ENCODE measurements at regions not wholly inside any gene's neighbourhood (a gene's known extent, or its start where the extent isn't known, plus 50 kb on each side); places are given as distances from the start of the nearest gene placed in this dataset.
"Not testable (repeated sequence)": the region's sequence is repeated elsewhere in the genome, so short reads cannot be mapped to it uniquely, and the experiment has no call there.

DNA sequence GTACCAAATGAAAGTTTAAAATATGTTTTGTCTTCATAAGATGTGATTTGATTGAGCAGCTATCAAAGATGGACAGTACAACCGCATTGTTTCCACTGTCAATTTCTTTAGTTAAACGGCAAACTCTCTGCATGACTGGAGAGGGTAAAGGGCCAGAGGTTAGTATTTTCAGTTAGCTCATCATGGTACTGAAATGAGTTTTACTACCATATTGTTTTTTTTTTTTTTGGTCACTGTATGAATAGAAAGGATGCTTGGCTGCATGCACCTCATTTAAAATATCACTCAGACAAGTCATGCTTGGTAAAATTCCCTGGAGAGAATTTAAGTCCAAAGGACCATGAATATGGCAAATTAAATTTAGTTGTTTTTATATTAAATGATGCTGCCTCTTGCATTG lies 942.1 kb upstream of the SPRY2 start:
- no peak for DNase-seq (ENCODE audit: low read depth)

DNA sequence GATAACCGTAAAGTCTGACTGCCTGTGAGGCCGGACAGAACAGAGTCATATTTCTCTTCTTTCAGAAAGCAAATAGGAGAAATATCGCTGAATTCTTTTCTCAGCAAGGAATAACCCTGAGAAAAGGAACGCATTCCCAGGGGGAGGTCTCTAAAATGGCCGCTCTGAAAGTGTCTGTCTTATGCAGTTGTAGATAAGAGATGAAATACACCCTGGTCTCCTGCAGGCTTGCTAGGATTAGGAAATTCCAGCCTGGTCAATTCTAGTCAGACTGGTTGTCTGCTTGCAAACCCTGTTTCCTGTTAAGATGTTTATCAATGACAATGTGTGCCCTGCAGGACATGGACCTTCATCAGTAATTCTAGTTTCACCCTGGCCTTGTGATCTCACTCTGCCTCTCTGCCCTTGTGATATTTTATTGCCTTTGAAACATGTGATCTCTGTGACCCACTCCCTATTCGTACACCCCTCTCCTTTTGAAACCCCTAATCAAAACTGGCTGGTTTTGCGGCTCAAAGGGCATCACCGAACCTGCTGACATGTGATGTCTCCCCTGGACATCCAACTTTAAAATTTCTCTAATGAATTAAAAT lies 934.8 kb upstream of the SPRY2 start:
- DNase-seq (ENCODE audit: low read depth): no peak

DNA sequence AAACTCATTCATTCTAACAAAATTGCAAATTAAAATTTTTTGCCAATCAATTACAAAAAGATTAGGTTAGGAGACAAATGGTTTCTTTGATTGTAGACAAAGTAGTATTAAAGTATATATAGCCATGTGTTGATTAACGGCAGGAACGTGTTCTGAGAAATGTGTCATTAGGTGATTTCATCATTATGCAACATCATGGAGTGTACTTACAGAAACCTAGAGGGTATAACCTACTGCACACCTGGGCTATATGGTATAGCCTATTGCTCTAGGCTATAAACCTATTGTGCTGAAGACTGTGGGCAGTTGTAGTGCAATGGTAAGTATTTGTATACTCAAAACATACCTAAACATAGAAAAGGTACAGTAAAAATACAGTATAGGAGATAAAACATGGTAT lies 906.8 kb upstream of the SPRY2 start:
- no peak for DNase-seq (ENCODE audit: low read depth)

DNA sequence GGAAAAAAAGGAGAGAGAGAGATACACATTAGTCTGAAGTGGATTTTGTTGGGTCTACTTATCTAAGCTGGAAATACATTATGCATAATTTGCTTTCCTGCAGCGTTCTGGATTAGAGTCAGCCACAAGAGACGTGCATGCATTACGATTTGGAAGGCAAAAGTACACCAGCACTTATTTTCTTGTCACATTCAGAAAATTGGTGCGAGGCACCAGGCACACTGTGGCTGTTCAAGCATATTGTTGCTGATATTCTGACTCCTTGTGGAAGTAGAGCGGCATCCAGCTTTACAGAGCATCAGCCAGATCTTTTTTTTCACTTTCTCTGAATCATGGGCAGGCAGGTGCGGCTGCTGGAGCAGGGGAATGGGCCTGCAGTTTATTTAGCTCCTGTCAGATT lies 905.6 kb upstream of the SPRY2 start:
- no peak for DNase-seq (ENCODE audit: low read depth)

DNA sequence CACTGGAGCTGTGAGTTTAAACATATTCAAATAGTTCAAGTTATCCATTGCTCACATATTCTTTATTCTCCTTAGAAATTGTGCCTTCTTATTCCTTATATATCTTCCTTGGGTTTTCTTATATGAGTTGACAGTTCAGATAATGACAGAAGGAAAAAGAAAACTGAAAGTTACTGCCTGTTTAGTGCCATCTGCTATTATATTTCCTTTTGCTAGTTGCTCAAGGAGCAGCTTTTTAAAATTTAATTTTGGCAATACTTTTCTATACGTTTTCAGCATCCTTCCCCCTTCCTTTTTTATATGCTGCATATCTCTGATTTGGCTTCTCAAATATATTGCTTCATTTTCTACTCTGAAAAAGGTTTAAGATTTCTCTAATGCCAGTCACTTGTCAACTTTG lies 903.1 kb upstream of the SPRY2 start:
- DNase-seq (ENCODE audit: low read depth): no peak

DNA sequence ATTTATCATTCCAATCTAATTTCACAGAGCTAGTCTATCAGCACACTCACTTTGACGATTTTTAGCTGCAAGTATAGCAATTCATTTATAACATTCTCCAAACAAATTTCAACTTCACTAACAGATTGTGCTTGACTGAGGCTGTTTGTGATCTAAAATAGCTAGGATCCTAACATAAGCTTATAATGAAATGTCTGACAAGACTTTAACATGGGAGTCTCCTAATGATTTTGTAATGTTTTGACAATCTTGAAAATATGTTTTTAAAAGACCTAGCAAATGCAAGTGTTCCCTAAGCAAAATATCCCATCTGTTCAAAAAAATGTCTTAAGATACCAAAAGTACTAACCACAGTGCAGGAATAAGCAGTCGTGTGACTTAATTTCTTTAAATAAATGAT lies 889.5 kb upstream of the SPRY2 start:
- DNase-seq (ENCODE audit: low read depth): no peak

GRCh38 chr13:81226830-81227229 lies 885.9 kb upstream of the SPRY2 start:
- not testable (repeated sequence) for DNase-seq (ENCODE audit: low read depth)

- DNase-seq (ENCODE audit: low read depth): no peak
Measured at GRCh38 chr13:81224209-81224833, 883.4 kb upstream of the SPRY2 start.

GRCh38 chr13:81223778-81224177 lies 882.9 kb upstream of the SPRY2 start:
- no peak for DNase-seq (ENCODE audit: low read depth)

- DNase-seq (ENCODE audit: low read depth): no peak
Measured at GRCh38 chr13:81211713-81212112, 870.8 kb upstream of the SPRY2 start.

- no peak for DNase-seq (ENCODE audit: low read depth)
Measured at GRCh38 chr13:81207636-81208035, 866.7 kb upstream of the SPRY2 start.

DNA sequence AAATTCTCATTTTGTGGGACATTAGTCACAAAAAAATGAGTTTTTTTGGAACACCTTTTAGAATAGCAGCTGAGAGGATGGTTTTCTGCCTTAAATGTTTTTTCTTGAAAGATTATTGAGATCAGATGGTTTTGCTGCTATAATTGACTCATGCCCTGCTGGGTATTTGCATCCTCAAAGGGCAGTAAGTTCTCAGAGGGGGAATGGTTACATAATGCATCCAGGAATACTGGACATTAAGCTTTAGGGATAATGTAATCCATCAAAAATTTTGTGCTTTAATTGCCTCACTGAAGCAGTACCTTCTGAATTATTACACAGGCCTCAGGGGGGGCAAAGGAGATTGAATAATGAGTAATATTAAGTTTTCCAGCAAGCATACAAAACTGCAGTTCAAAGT lies 866.3 kb upstream of the SPRY2 start:
- DNase-seq (ENCODE audit: low read depth): no peak

GRCh38 chr13:81203783-81204182 lies 862.9 kb upstream of the SPRY2 start:
- no peak for DNase-seq (ENCODE audit: low read depth)

DNA sequence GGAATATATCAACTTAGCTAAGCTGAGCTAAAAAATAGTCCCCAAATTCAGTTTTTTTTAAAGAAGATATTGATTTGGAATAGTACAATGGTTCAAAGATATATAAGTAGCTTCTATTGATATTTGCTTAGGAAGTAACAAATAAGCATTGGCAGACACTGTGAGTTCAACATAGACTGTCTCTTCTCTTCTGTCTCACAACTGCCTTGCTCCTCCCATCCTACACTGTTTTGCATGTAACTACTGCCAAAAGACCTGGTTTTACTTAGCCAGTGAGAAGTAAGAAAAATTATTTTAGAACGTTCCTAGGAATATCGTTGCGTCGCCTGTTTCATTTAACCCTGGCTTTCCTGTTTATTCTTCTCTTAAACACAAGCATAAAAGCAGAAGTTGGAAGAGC lies 859.0 kb upstream of the SPRY2 start:
- DNase-seq (ENCODE audit: low read depth): no peak

- DNase-seq (ENCODE audit: low read depth): no peak
Measured at GRCh38 chr13:81197966-81198365, 857.0 kb upstream of the SPRY2 start.

DNA sequence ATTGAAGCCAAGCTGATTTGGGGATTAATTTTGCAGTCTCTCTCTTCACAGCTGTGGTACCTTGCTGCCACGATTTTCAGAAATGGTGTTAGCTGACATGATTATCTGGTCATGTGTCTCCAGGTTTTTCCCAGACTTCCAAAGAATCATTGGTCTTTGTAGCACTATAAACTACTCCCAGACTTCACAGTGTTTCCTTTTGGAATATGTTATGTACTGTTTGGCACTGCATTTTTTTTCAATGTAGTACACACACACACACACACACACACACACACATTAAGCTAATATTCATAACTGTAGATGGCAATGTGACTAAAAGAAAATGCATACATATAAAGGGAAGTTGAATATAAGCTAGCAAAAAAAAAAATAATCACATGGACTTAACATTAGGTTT lies 856.6 kb upstream of the SPRY2 start:
- no peak for DNase-seq (ENCODE audit: low read depth)

DNA sequence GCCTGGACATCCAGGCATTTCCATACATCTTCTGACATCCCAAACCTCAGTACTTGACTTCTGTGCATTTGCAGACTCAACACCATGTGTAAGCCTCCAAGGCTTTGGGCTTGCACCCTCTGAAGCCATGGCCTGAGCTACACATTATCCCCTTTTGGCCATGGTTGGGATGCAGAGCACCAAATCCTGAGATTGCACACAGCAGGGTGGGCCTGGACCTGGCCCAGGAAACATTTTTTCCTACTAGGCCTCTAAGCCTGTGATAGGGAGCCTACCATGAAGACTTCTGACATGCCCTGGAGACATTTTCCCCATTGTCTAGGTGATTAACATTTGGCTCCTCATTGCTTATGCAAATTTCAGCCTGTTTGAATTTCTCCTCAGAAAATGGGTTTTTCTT lies 853.4 kb upstream of the SPRY2 start:
- DNase-seq (ENCODE audit: low read depth): no peak

DNA sequence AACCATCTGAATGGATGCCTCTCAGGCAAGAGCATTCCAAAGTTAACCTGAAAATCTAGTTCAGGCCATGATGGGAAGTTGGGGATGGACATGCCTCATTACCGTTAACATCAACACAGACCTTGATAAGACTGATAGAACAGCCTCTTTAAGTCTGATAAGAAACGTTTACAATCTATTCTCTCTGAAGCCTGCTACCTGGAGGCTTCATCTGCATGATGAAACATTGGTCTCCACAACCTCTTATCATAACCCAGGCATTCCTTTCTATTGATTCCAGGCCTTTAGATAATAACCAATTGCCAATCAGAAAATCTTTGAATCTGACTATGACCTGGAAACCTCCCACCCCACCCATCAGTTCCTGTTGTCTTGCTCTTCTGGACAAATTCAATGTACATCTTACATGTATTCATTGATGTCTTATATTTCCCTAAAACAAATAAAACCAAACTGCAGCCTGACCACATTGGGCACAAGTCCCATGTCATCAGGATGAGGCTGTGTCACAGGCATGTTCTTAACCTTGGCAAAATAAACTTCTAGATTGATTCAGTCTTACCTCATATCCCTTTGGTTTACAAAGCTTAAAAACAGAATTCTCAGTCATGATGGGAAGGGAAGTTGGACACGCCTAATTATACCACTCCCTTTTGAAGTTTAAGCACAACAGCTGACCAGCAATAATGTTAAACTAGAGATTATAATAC lies 843.8 kb upstream of the SPRY2 start:
- no peak for DNase-seq (ENCODE audit: low read depth)

- DNase-seq (ENCODE audit: low read depth): no peak
Measured at GRCh38 chr13:81172603-81173002, 831.7 kb upstream of the SPRY2 start.

DNA sequence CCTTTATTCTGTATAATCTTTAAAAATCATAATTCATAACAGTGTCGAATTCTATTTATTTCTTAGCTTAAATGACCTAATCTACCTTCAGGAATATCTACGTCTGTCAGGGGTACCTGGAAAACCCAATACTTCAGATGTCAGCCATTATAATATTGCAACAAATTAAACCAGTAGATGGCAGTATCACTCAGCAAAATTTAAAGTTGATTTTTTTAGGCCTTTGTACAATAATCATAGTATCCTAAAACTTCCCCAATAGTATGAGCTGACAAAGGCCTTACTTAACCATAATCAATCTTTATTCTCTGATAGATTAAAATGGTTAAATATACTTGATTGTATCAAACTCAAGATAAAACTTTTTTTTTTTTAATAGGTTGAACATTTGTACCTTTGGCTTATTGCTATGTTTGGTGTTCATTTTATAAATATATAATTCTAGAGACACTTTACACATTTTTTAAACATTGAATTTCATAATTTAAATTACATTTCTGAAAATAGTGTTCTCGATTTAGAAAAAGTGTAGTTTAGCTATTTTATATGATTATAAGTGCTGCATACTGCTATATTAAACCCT lies 830.2 kb upstream of the SPRY2 start:
- no peak for DNase-seq (ENCODE audit: low read depth)

- DNase-seq (ENCODE audit: low read depth): not testable (repeated sequence)
Measured at GRCh38 chr13:81163823-81164222, 822.9 kb upstream of the SPRY2 start.

DNA sequence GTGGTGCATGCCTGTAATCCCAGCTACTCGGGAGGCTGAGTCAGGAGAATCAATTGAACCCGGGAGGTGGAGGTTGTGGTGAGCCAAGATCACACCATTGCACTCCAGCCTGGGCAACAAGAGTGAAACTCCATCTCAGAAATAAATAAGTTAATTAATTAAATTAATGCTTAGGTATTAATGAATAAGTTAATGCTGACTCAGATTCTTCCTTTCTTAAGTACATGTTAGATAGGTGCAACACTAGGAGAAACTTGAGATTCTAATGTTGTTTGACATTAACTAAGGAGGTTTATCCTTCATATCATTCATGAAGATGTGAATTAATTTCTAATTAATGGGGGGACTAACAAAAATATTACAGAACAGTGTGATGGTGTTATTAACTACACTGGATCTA lies 812.6 kb upstream of the SPRY2 start:
- DNase-seq (ENCODE audit: low read depth): no peak

- DNase-seq (ENCODE audit: low read depth): no peak
Measured at GRCh38 chr13:81148822-81149221, 807.9 kb upstream of the SPRY2 start.

Data from activated gamma-delta T cell treated with anti-CD3 and anti-CD28 coated beads, Interleukin-2, amount 50 U/mL, for 16 hours (primary cell).